ENCODE measurements at regions not wholly inside any gene's neighbourhood (a gene's known extent, or its start where the extent isn't known, plus 50 kb on each side); places are given as distances from the start of the nearest gene placed in this dataset.

GRCh38 chr3:147604136-147604535, 195.0 kb downstream of the ZIC1 start:
- no peak for TF ChIP-seq EP300 (IDR thresholded peaks at IDR 0.05; ENCODE audit: borderline replicate concordance)
- TF ChIP-seq EGR1 (IDR thresholded peaks at IDR 0.05): no peak

- TF ChIP-seq CREB1 (IDR thresholded peaks at IDR 0.05; ENCODE audit: low read depth) (no peak), TEAD4 (IDR thresholded peaks at IDR 0.05) (no peak), FOXM1 (IDR thresholded peaks at IDR 0.05; ENCODE audit: borderline replicate concordance, low read depth) (no peak), ZBTB7A (IDR thresholded peaks at IDR 0.05; ENCODE audit: low read depth) (no peak), RAD21 (IDR thresholded peaks at IDR 0.05; ENCODE audit: low read depth) (no peak), NFIC (IDR thresholded peaks at IDR 0.05) (no peak), YY1 (IDR thresholded peaks at IDR 0.05; ENCODE audit: low read depth) (no peak), CEBPB (IDR thresholded peaks at IDR 0.05) (no peak), EGR1 (IDR thresholded peaks at IDR 0.05) (no peak), TCF12 (IDR thresholded peaks at IDR 0.05; ENCODE audit: low read depth) (no peak), EP300 (IDR thresholded peaks at IDR 0.05; ENCODE audit: borderline replicate concordance) (no peak), TAF1 (IDR thresholded peaks at IDR 0.05; ENCODE audit: low read depth) (no peak)
- TF ChIP-seq, protein P1, sequence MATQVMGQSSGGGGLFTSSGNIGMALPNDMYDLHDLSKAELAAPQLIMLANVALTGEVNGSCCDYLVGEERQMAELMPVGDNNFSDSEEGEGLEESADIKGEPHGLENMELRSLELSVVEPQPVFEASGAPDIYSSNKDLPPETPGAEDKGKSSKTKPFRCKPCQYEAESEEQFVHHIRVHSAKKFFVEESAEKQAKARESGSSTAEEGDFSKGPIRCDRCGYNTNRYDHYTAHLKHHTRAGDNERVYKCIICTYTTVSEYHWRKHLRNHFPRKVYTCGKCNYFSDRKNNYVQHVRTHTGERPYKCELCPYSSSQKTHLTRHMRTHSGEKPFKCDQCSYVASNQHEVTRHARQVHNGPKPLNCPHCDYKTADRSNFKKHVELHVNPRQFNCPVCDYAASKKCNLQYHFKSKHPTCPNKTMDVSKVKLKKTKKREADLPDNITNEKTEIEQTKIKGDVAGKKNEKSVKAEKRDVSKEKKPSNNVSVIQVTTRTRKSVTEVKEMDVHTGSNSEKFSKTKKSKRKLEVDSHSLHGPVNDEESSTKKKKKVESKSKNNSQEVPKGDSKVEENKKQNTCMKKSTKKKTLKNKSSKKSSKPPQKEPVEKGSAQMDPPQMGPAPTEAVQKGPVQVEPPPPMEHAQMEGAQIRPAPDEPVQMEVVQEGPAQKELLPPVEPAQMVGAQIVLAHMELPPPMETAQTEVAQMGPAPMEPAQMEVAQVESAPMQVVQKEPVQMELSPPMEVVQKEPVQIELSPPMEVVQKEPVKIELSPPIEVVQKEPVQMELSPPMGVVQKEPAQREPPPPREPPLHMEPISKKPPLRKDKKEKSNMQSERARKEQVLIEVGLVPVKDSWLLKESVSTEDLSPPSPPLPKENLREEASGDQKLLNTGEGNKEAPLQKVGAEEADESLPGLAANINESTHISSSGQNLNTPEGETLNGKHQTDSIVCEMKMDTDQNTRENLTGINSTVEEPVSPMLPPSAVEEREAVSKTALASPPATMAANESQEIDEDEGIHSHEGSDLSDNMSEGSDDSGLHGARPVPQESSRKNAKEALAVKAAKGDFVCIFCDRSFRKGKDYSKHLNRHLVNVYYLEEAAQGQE (IDR thresholded peaks at IDR 0.05; ENCODE audit: low read depth): no peak
- TF ChIP-seq, protein P2, sequence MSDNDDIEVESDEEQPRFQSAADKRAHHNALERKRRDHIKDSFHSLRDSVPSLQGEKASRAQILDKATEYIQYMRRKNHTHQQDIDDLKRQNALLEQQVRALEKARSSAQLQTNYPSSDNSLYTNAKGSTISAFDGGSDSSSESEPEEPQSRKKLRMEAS (IDR thresholded peaks at IDR 0.05): no peak
- TF ChIP-seq, protein P3, sequence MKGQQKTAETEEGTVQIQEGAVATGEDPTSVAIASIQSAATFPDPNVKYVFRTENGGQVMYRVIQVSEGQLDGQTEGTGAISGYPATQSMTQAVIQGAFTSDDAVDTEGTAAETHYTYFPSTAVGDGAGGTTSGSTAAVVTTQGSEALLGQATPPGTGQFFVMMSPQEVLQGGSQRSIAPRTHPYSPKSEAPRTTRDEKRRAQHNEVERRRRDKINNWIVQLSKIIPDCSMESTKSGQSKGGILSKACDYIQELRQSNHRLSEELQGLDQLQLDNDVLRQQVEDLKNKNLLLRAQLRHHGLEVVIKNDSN (IDR thresholded peaks at IDR 0.05): no peak
Observed at GRCh38 chr3:147613725-147614124, 204.6 kb downstream of the ZIC1 start.

GRCh38 chr3:147614210-147614609, 205.0 kb downstream of the ZIC1 start:
- TF ChIP-seq, protein P2 (IDR thresholded peaks at IDR 0.05): no peak
- TF ChIP-seq ZBTB7A (IDR thresholded peaks at IDR 0.05; ENCODE audit: low read depth) (no peak), YY1 (IDR thresholded peaks at IDR 0.05; ENCODE audit: low read depth) (no peak), RAD21 (IDR thresholded peaks at IDR 0.05; ENCODE audit: low read depth) (no peak)

GRCh38 chr3:147615035-147615434, 205.9 kb downstream of the ZIC1 start:
- TF ChIP-seq RAD21 (IDR thresholded peaks at IDR 0.05; ENCODE audit: low read depth) (no peak), EGR1 (IDR thresholded peaks at IDR 0.05) (no peak), FOXM1 (IDR thresholded peaks at IDR 0.05; ENCODE audit: borderline replicate concordance, low read depth) (no peak), TAF1 (IDR thresholded peaks at IDR 0.05; ENCODE audit: low read depth) (no peak), ZBTB7A (IDR thresholded peaks at IDR 0.05; ENCODE audit: low read depth) (no peak), CEBPB (IDR thresholded peaks at IDR 0.05) (no peak), TEAD4 (IDR thresholded peaks at IDR 0.05) (no peak), CREB1 (IDR thresholded peaks at IDR 0.05; ENCODE audit: low read depth) (no peak), EP300 (IDR thresholded peaks at IDR 0.05; ENCODE audit: borderline replicate concordance) (no peak), TCF12 (IDR thresholded peaks at IDR 0.05; ENCODE audit: low read depth) (no peak), NFIC (IDR thresholded peaks at IDR 0.05) (no peak), YY1 (IDR thresholded peaks at IDR 0.05; ENCODE audit: low read depth) (no peak)
- TF ChIP-seq, protein P3 (IDR thresholded peaks at IDR 0.05): no peak
- TF ChIP-seq, protein P2 (IDR thresholded peaks at IDR 0.05): no peak
- TF ChIP-seq, protein P1 (IDR thresholded peaks at IDR 0.05; ENCODE audit: low read depth): no peak

DNA sequence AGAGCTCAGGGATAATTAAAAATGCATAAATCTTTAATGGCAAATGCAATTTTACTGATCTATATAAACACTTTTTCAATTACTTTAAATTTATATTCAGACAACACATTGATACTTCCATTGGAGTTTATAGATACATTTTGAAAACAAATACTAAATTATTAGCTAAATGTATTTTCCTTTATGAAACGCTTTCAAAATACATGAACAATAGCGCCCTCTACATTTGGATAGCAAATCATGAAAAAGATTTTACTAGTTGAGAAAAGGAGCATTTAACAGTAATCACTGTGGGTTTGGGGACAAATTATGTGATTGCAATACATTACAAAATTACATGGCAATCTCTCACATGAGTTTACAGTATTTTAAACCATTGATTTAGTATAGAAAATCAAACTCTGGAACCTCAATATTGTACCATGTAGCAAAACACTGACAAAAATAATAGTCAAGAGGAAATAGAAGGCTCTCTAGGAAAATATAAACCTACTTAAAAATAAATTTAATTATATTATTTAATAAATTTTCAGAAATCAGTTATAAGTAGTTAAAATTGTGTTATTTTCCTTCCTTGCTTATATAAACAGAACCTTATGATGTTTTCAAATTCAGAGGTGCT, 207.9 kb downstream of the ZIC1 start:
- TF ChIP-seq, protein P1 (IDR thresholded peaks at IDR 0.05; ENCODE audit: low read depth): no peak
- TF ChIP-seq RAD21 (IDR thresholded peaks at IDR 0.05; ENCODE audit: low read depth): peak; percentile 50
